K562 (cell line): ENCODE measurements at regions not wholly inside any gene's neighbourhood (a gene's known extent, or its start where the extent isn't known, plus 50 kb on each side); places are given as distances from the start of the nearest gene placed in this dataset.

Source experiments
- CBX5 ChIP-seq: IDR thresholded peaks from 2 replicates; pipeline ENCODE4 v1.6.1; 2014; ENCODE audit warnings: low read depth, borderline replicate concordance
- EZH2 ChIP-seq: IDR thresholded peaks from 2 replicates; pipeline ENCODE4 v1.6.1; 2012; ENCODE audit warnings: low read depth, mild to moderate bottlenecking, inconsistent platforms, low read length, borderline replicate concordance
- NR2C2 ChIP-seq, 2 experiments: fragments of 200-800 bp in 1 of 2; sonication (Bioruptor generic) in 1 of 2; sonication (generic) in 1 of 2; formaldehyde crosslinking in 1 of 2; IDR thresholded peaks; 2 replicates each; pipeline versions ENCODE4 v1.6.1 to v1.8.0; 2016 to 2022; ENCODE audit warnings: mild to moderate bottlenecking in 1 of 2, missing compliant biosample characterization in 1 of 2, missing genetic modification characterization in 1 of 2, missing genetic modification reagents in 1 of 2
- NR2F6 ChIP-seq: fragments of 450-650 bp; formaldehyde crosslinking; IDR thresholded peaks from 2 replicates; pipeline ENCODE4 v1.4.0; 2020; ENCODE audit warnings: mild to moderate bottlenecking
- RB1 ChIP-seq: fragments of 450-650 bp; IDR thresholded peaks from 2 replicates; pipeline ENCODE4 v1.6.1; 2017; ENCODE audit warnings: low read depth, mild to moderate bottlenecking
- TAF7 ChIP-seq: fragments of 450-650 bp; IDR thresholded peaks from 2 replicates; pipeline ENCODE4 v1.6.1; 2016; ENCODE audit warnings: missing genetic modification characterization, missing compliant biosample characterization
- TRIM24 ChIP-seq, 2 experiments: fragments of 450-650 bp; IDR thresholded peaks; 2 replicates each; pipeline ENCODE4 v1.6.1; 2016
- ZFP30 ChIP-seq: fragments of 250-450 bp; sonication (Bioruptor Pico); IDR thresholded peaks from 2 replicates; pipeline ENCODE4 v1.8.0; 2022; ENCODE audit warnings: moderate library complexity, mild to moderate bottlenecking, inconsistent platforms, borderline replicate concordance
- ZNF311 ChIP-seq: fragments of 250-450 bp; sonication (Bioruptor Pico); IDR thresholded peaks from 2 replicates; pipeline ENCODE4 v1.4.0; 2020; ENCODE audit warnings: mild to moderate bottlenecking, moderate library complexity
- TF ChIP-seq, protein P1 (sequence below): fragments of 250-450 bp; sonication (Bioruptor Pico); IDR thresholded peaks from 2 replicates; pipeline ENCODE4 v1.4.0; 2020; ENCODE audit warnings: borderline replicate concordance
- TF ChIP-seq, protein P2 (sequence below), 2 experiments: fragments of 150-350 bp in 1 of 2; IDR thresholded peaks; 2 replicates each; pipeline ENCODE4 v1.6.1; 2012 to 2016; ENCODE audit warnings: low read depth in 2 of 2, low read length in 2 of 2, mild to moderate bottlenecking in 1 of 2, moderate library complexity in 1 of 2
- TF ChIP-seq, protein P3 (sequence below): fragments of 450-650 bp; formaldehyde crosslinking; conservative IDR thresholded peaks from 2 replicates; pipeline ENCODE4 v1.4.0; 2022; ENCODE audit warnings: mild to moderate bottlenecking, missing genetic modification characterization
- TF ChIP-seq, protein P4 (sequence below), 2 experiments: fragments of 450-650 bp; IDR thresholded peaks; 2 replicates each; pipeline ENCODE4 v1.6.1; 2016; ENCODE audit warnings: mild to moderate bottlenecking in 2 of 2, borderline replicate concordance in 1 of 2, low read depth in 1 of 2, moderate library complexity in 1 of 2

DNA sequence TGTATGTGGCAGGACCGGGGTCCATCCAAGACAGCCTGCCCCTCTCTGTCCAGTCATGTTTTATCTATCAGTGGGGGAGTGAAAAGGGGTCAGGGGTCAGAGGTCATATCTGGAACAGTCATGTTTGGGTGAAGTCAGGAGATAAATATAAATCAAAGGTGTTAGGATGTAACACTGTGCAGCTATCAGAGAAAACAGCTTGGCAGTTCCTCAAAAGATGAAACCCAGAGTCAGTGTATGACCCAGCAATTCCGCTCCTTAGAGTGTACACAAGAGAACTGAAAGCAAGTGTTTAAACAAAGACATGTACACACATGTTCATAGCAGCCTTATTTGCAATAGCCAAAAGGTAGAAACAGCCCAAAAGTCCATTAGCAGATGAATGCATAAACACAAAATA, 361.3 kb downstream of the FOXL1 start (continued):
- TF ChIP-seq TAF7 (tag) (no peak), TRIM24 (IDR thresholded peaks at IDR 0.05) (0 out of 4 replicates have a peak, but pooled peaks of 1 of the 2 experiments have one; percentile 21), RB1 (no peak), NR2F6 (CRISPR knock-in tag) (no peak), NR2C2 (CRISPR knock-in tag; IDR thresholded peaks at IDR 0.05) (no peak; the same call in 1 of the 2 replicates), NR2C2 (tag; IDR thresholded peaks at IDR 0.05) (0 out of 2 replicates have a peak, but pooled peaks have one; percentile 35), ZNF311 (CRISPR knock-in tag) (no peak), EZH2 (no peak), ZFP30 (no peak), CBX5 (no peak)
- TF ChIP-seq, protein P1, sequence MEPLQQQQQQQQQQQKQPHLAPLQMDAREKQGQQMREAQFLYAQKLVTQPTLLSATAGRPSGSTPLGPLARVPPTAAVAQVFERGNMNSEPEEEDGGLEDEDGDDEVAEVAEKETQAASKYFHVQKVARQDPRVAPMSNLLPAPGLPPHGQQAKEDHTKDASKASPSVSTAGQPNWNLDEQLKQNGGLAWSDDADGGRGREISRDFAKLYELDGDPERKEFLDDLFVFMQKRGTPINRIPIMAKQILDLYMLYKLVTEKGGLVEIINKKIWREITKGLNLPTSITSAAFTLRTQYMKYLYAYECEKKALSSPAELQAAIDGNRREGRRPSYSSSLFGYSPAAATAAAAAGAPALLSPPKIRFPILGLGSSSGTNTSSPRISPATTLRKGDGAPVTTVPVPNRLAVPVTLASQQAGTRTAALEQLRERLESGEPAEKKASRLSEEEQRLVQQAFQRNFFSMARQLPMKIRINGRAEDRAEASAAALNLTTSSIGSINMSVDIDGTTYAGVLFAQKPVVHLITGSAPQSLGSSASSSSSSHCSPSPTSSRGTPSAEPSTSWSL (CRISPR knock-in tag) = no peak
- TF ChIP-seq, protein P2, sequence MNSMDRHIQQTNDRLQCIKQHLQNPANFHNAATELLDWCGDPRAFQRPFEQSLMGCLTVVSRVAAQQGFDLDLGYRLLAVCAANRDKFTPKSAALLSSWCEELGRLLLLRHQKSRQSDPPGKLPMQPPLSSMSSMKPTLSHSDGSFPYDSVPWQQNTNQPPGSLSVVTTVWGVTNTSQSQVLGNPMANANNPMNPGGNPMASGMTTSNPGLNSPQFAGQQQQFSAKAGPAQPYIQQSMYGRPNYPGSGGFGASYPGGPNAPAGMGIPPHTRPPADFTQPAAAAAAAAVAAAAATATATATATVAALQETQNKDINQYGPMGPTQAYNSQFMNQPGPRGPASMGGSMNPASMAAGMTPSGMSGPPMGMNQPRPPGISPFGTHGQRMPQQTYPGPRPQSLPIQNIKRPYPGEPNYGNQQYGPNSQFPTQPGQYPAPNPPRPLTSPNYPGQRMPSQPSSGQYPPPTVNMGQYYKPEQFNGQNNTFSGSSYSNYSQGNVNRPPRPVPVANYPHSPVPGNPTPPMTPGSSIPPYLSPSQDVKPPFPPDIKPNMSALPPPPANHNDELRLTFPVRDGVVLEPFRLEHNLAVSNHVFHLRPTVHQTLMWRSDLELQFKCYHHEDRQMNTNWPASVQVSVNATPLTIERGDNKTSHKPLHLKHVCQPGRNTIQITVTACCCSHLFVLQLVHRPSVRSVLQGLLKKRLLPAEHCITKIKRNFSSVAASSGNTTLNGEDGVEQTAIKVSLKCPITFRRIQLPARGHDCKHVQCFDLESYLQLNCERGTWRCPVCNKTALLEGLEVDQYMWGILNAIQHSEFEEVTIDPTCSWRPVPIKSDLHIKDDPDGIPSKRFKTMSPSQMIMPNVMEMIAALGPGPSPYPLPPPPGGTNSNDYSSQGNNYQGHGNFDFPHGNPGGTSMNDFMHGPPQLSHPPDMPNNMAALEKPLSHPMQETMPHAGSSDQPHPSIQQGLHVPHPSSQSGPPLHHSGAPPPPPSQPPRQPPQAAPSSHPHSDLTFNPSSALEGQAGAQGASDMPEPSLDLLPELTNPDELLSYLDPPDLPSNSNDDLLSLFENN (IDR thresholded peaks at IDR 0.05; ENCODE audit: low read depth in 2 of 2, low read length in 2 of 2) = no peak
- TF ChIP-seq, protein P3, sequence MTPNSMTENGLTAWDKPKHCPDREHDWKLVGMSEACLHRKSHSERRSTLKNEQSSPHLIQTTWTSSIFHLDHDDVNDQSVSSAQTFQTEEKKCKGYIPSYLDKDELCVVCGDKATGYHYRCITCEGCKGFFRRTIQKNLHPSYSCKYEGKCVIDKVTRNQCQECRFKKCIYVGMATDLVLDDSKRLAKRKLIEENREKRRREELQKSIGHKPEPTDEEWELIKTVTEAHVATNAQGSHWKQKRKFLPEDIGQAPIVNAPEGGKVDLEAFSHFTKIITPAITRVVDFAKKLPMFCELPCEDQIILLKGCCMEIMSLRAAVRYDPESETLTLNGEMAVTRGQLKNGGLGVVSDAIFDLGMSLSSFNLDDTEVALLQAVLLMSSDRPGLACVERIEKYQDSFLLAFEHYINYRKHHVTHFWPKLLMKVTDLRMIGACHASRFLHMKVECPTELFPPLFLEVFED (CRISPR knock-in tag) = no peak
- TF ChIP-seq, protein P4, sequence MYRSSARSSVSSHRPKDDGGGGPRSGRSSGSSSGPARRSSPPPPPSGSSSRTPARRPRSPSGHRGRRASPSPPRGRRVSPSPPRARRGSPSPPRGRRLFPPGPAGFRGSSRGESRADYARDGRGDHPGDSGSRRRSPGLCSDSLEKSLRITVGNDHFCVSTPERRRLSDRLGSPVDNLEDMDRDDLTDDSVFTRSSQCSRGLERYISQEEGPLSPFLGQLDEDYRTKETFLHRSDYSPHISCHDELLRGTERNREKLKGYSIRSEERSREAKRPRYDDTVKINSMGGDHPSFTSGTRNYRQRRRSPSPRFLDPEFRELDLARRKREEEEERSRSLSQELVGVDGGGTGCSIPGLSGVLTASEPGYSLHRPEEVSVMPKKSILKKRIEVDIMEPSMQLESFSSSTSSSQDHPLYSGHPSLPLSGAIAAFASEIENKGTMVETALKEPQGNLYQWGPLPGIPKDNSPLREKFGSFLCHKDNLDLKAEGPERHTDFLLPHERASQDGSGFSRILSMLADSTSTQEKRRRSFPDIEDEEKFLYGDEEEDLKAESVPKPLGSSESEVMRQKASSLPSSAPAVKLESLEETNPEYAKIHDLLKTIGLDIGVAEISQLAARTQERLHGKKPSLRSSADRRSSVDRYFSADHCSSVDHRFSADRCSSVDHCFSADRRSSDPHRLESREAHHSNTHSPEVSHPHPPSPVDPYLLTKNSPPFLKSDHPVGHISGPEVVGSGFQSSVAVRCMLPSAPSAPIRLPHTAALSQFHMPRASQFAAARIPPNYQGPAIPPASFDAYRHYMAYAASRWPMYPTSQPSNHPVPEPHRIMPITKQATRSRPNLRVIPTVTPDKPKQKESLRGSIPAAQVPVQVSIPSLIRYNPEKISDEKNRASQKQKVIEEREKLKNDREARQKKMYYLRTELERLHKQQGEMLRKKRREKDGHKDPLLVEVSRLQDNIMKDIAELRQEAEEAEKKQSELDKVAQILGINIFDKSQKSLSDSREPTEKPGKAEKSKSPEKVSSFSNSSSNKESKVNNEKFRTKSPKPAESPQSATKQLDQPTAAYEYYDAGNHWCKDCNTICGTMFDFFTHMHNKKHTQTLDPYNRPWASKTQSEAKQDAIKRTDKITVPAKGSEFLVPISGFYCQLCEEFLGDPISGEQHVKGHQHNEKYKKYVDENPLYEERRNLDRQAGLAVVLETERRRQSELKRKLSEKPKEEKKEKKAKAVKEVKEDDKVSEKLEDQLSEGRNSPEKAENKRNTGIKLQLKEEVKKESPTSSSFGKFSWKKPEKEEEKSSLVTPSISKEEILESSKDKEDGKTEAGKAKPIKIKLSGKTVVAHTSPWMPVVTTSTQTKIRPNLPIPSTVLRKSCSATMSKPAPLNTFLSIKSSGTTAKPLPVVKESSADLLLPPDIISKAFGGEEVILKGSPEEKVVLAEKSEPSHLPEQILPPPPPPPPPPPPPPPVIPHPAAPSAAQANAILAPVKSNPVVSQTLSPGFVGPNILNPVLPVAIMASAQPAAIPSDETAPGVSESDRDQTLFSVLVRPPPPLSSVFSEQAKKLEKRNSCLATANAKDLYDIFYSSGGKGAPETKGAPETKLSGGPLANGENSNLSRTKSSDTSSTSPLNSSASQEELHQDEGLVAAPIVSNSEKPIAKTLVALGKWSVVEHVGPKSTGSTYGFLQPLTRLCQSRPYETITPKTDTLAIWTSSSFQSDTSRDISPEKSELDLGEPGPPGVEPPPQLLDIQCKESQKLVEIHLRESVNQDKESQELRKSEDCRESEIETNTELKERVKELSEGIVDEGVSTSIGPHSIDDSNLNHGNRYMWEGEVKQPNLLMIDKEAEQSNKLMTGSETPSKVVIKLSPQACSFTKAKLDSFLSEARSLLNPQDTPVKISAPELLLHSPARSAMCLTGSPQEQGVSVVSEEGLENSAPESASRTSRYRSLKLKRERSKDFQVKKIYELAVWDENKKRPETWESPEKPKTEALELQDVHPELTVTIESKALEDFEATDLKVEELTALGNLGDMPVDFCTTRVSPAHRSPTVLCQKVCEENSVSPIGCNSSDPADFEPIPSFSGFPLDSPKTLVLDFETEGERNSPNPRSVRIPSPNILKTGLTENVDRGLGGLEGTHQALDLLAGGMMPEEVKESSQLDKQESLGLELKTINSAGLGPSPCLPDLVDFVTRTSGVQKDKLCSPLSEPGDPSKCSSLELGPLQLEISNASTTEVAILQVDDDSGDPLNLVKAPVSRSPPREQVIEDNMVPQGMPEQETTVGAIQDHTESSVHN (IDR thresholded peaks at IDR 0.05; ENCODE audit: borderline replicate concordance in 1 of 2, low read depth in 1 of 2) = no peak
